Ovary (tissue), 3 donors: ENCODE measurements at regions not wholly inside any gene's neighbourhood (a gene's known extent, or its start where the extent isn't known, plus 50 kb on each side); places are given as distances from the start of the nearest gene placed in this dataset.

Experiments used
- POLR2A ChIP-seq: fragments of 450-650 bp; IDR thresholded peaks from one replicate; pipeline ENCODE4 v1.6.1; 2017; ENCODE audit warnings: antibody characterized with exemption, mild to moderate bottlenecking, moderate library complexity
- TF ChIP-seq, protein P1 (sequence below), 3 donors: fragments of 450-650 bp in 2 of 3; fragments of 200-600 bp in 1 of 3; IDR thresholded peaks; one replicate each; pipeline versions ENCODE4 v1.5.1 to v1.8.0; 2016 to 2022; ENCODE audit warnings: antibody characterized with exemption in 3 of 3, mild to moderate bottlenecking in 1 of 3
- donor health status: DM: no; HTN: no; CAD: no.

DNA sequence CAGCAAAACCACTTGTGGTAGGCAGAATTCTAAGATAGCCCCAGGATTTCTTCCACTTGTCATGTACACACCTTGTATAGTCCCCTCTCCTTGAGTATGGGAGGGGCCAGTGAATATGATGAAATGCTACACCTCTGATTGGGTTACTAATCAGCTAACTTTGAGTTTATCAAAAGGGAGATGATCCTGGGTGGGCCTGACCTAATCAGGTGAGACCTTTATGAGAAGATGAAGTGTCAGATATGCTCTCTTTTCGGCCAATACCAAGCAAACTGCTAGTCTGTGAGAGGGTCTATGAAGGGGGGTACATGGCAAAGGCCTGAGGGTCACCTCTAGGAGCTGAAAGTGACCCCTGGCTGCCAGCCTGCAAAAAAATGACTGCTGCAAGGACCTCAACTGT lies 154.3 kb upstream of the CRY1 start:
- TF ChIP-seq, protein P1, sequence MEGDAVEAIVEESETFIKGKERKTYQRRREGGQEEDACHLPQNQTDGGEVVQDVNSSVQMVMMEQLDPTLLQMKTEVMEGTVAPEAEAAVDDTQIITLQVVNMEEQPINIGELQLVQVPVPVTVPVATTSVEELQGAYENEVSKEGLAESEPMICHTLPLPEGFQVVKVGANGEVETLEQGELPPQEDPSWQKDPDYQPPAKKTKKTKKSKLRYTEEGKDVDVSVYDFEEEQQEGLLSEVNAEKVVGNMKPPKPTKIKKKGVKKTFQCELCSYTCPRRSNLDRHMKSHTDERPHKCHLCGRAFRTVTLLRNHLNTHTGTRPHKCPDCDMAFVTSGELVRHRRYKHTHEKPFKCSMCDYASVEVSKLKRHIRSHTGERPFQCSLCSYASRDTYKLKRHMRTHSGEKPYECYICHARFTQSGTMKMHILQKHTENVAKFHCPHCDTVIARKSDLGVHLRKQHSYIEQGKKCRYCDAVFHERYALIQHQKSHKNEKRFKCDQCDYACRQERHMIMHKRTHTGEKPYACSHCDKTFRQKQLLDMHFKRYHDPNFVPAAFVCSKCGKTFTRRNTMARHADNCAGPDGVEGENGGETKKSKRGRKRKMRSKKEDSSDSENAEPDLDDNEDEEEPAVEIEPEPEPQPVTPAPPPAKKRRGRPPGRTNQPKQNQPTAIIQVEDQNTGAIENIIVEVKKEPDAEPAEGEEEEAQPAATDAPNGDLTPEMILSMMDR (IDR thresholded peaks at IDR 0.05) = no peak
- no peak for TF ChIP-seq POLR2A
